CD14-positive monocyte (primary cell): ENCODE measurements at regions not wholly inside any gene's neighbourhood (a gene's known extent, or its start where the extent isn't known, plus 50 kb on each side); places are given as distances from the start of the nearest gene placed in this dataset.

Experiments used
- DNase-seq, 3 donors: peaks; one replicate each; pipeline ENCODE4 v3.0.0-alpha.2; 2011 to 2022
- H2AFZ ChIP-seq: 2 replicates; pipeline ENCODE4 v1.6.0; 2012; ENCODE audit warnings: mild to moderate bottlenecking, low read depth, low read length, inconsistent platforms; ENCODE audit not compliant: insufficient read depth, poor library complexity, severe bottlenecking
- H3K27ac ChIP-seq, 2 donors: 1 replicate in 1 of 2; 2 replicates in 1 of 2; pipeline ENCODE4 v1.5.1; 2012 to 2013; ENCODE audit warnings: low read length in 2 of 2, control low read depth in 1 of 2, inconsistent platforms in 1 of 2, low read depth in 1 of 2, mild to moderate bottlenecking in 1 of 2
- H3K27me3 ChIP-seq, 2 donors: one replicate each; pipeline versions ENCODE4 v1.6.0 to v1.6.1; 2011 to 2013; ENCODE audit warnings: low read length in 2 of 2; ENCODE audit not compliant: control insufficient read depth in 2 of 2, insufficient read depth in 2 of 2
- H3K36me3 ChIP-seq, 2 donors: replicated peaks in 1 of 2; 1 replicate in 1 of 2; 2 replicates in 1 of 2; pipeline versions ENCODE4 v1.5.1 to v1.6.1; 2012 to 2013; ENCODE audit warnings: low read length in 2 of 2, control low read depth in 1 of 2, inconsistent platforms in 1 of 2, mild to moderate bottlenecking in 1 of 2; ENCODE audit not compliant: insufficient read depth in 2 of 2, control insufficient read depth in 1 of 2
- H3K4me1 ChIP-seq, 2 donors: 1 replicate in 1 of 2; 2 replicates in 1 of 2; pipeline versions ENCODE4 v1.5.1 to v1.6.1; 2012 to 2013; ENCODE audit warnings: low read length in 2 of 2, control low read depth in 1 of 2, inconsistent platforms in 1 of 2, mild to moderate bottlenecking in 1 of 2, moderate library complexity in 1 of 2; ENCODE audit not compliant: insufficient read depth in 2 of 2, control insufficient read depth in 1 of 2
- H3K4me2 ChIP-seq: replicated peaks from 2 replicates; pipeline ENCODE3; 2012; ENCODE audit warnings: low read length, moderate library complexity, mild to moderate bottlenecking; ENCODE audit not compliant: poor library complexity, severe bottlenecking; ENCODE audit errors: extremely low read depth
- H3K4me3 ChIP-seq, 3 experiments: fragments of 200-600 bp in 1 of 3; sonication (generic) in 1 of 3; replicated peaks in 1 of 3; 1 replicate in 2 of 3; 2 replicates in 1 of 3; pipeline ENCODE4 v1.5.1; 2011 to 2013; ENCODE audit warnings: low read length in 3 of 3, mild to moderate bottlenecking in 3 of 3, control low read depth in 2 of 3, low read depth in 2 of 3, inconsistent platforms in 1 of 3, moderate library complexity in 1 of 3
- H3K79me2 ChIP-seq: 2 replicates; pipeline ENCODE4 v1.6.0; 2012; ENCODE audit warnings: mild to moderate bottlenecking, control low read depth, inconsistent platforms, low read length, moderate library complexity; ENCODE audit not compliant: insufficient read depth
- H3K9ac ChIP-seq: 2 replicates; pipeline ENCODE4 v1.6.0; 2017; ENCODE audit warnings: low read length, mild to moderate bottlenecking; ENCODE audit not compliant: insufficient read depth, poor library complexity, severe bottlenecking
- H3K9me3 ChIP-seq, 2 donors: replicated peaks in 1 of 2; 1 replicate in 1 of 2; 2 replicates in 1 of 2; pipeline versions ENCODE4 v1.5.1 to v1.6.1; 2012 to 2013; ENCODE audit warnings: low read length in 2 of 2, control low read depth in 1 of 2; ENCODE audit not compliant: control insufficient read depth in 1 of 2, insufficient read depth in 1 of 2
- H4K20me1 ChIP-seq: 2 replicates; pipeline ENCODE4 v1.6.0; 2012; ENCODE audit warnings: mild to moderate bottlenecking, low read length, control low read depth, moderate library complexity; ENCODE audit not compliant: insufficient read depth
- H3K27ac Mint-ChIP-seq, 7 donors: one replicate each; pipeline ENCODE4 v1.8.0; 2020; ENCODE audit warnings: mild to moderate bottlenecking in 7 of 7, mixed read lengths in 7 of 7, moderate library complexity in 6 of 7, inconsistent platforms in 2 of 7
- H3K27me3 Mint-ChIP-seq, 3 donors: one replicate each; pipeline ENCODE4 v1.8.0; 2021 to 2022; ENCODE audit warnings: low read depth in 3 of 3, mild to moderate bottlenecking in 3 of 3, mixed read lengths in 3 of 3, moderate library complexity in 3 of 3, inconsistent platforms in 1 of 3
- H3K36me3 Mint-ChIP-seq, 2 donors: one replicate each; pipeline ENCODE4 v1.8.0; 2020; ENCODE audit warnings: mixed read lengths in 2 of 2, inconsistent platforms in 1 of 2, mild to moderate bottlenecking in 1 of 2
- H3K4me1 Mint-ChIP-seq: one replicate; pipeline ENCODE4 v1.8.0; 2020; ENCODE audit warnings: mild to moderate bottlenecking, mixed read lengths
- H3K4me3 Mint-ChIP-seq, 2 donors: one replicate each; pipeline ENCODE4 v1.8.0; 2020; ENCODE audit warnings: mild to moderate bottlenecking in 2 of 2, mixed read lengths in 2 of 2, moderate library complexity in 1 of 2
- H3K9me3 Mint-ChIP-seq, 7 donors: one replicate each; pipeline ENCODE4 v1.8.0; 2020 to 2022; ENCODE audit warnings: mixed read lengths in 7 of 7, mild to moderate bottlenecking in 6 of 7, moderate library complexity in 6 of 7, inconsistent platforms in 2 of 7
- CTCF ChIP-seq: fragments of 200-600 bp; IDR thresholded peaks from one replicate; pipeline ENCODE4 v1.8.0; 2022; ENCODE audit warnings: antibody characterized with exemption, mild to moderate bottlenecking
- WGBS: methylation state at CpG from one replicate; pipeline ENCODE4 v1.1.5; 2013; ENCODE audit warnings: missing lambda C conversion rate; ENCODE audit not compliant: insufficient coverage; 5-methylcytosine and 5-hydroxymethylcytosine counted together
- intact Hi-C, 2 donors: fragments of 100-400 bp; cut with micrococcal nuclease; formaldehyde crosslinking; loops; one replicate each; pipeline versions ENCODE4 v1.15.0 to v1.15.1; 2023

GRCh38 chr15:29900237-29901189, 78.2 kb upstream of the TJP1 start:
- no peaks in the 10 kb centered on the region for H3K4me1 ChIP-seq
- WGBS, result 88% methylated on average over 1 of the region's 7 CpGs
- intact Hi-C loops, result no loop called here
- peaks cover 0 to 8% of the 10 kb centered on the region in 2 donors for H3K9me3 ChIP-seq
- Mint-ChIP-seq H3K27ac (no peak overlapping the region), H3K36me3 (no peaks in the 10 kb centered on the region), H3K9me3 (peaks cover 0 to 10% (median 3%) of the 10 kb centered on the region in 7 donors), H3K27me3 (peaks cover 0 to 7% (median 4%) of the 10 kb centered on the region in 3 donors), H3K4me3 (no peak overlapping the region), H3K4me1 (no peaks in the 10 kb centered on the region)
- no peaks in the 10 kb centered on the region for H4K20me1 ChIP-seq
- H3K27me3 ChIP-seq, result no peaks in the 10 kb centered on the region
- no peak overlapping the region for H3K4me2 ChIP-seq
- H3K27ac ChIP-seq, result no peak overlapping the region
- no peak overlapping the region for H3K9ac ChIP-seq
- H3K36me3 ChIP-seq, result no peaks in the 10 kb centered on the region
- no peak overlapping the region for H3K4me3 ChIP-seq
- no peak for TF ChIP-seq CTCF
- H2AFZ ChIP-seq, result no peak overlapping the region
- DNase-seq, result no peak
- no peaks in the 10 kb centered on the region for H3K79me2 ChIP-seq

- H3K4me2 ChIP-seq, result no peak overlapping the region
- H2AFZ ChIP-seq, result no peak overlapping the region
- no peak for TF ChIP-seq CTCF
- intact Hi-C loops, result no loop called here
- Mint-ChIP-seq H3K4me3 (no peak overlapping the region), H3K4me1 (no peaks in the 10 kb centered on the region), H3K27ac (no peak overlapping the region), H3K9me3 (peaks cover 0 to 14% (median 4%) of the 10 kb centered on the region in 7 donors), H3K27me3 (no peaks in the 10 kb centered on the region), H3K36me3 (no peaks in the 10 kb centered on the region)
- WGBS, result 80% methylated on average over 1 of the region's 2 CpGs
- no peak overlapping the region for H3K9ac ChIP-seq
- DNase-seq, result no peak
- peaks cover 0 to 8% of the 10 kb centered on the region in 2 donors for H3K9me3 ChIP-seq
- no peaks in the 10 kb centered on the region for H3K4me1 ChIP-seq
- H3K27me3 ChIP-seq, result peaks cover 0 to 2% of the 10 kb centered on the region in 2 donors
- no peaks in the 10 kb centered on the region for H3K79me2 ChIP-seq
- no peak overlapping the region for H3K27ac ChIP-seq
- H3K4me3 ChIP-seq, result no peak overlapping the region
- H4K20me1 ChIP-seq, result no peaks in the 10 kb centered on the region
- H3K36me3 ChIP-seq, result no peaks in the 10 kb centered on the region
These were observed 73.8 kb upstream of the TJP1 start for GRCh38 chr15:29896062-29896461.
